Activated naive CD4-positive, alpha-beta T cell treated with Interleukin-2 at 50 U/mL for 16 hours (primary cell): ENCODE measurements at regions not wholly inside any gene's neighbourhood (a gene's known extent, or its start where the extent isn't known, plus 50 kb on each side); places are given as distances from the start of the nearest gene placed in this dataset.
"Not testable (repeated sequence)": the region's sequence is repeated elsewhere in the genome, so short reads cannot be mapped to it uniquely, and the experiment has no call there.

Source experiments
- DNase-seq: peaks from one replicate; pipeline ENCODE4 v3.0.0-alpha.2; 2020

- DNase-seq: no peak
Observed at GRCh38 chr1:166701603-166702100, 137.6 kb upstream of the POGK start.

- DNase-seq: no peak
Observed at GRCh38 chr1:166703141-166703540, 136.1 kb upstream of the POGK start.

DNA sequence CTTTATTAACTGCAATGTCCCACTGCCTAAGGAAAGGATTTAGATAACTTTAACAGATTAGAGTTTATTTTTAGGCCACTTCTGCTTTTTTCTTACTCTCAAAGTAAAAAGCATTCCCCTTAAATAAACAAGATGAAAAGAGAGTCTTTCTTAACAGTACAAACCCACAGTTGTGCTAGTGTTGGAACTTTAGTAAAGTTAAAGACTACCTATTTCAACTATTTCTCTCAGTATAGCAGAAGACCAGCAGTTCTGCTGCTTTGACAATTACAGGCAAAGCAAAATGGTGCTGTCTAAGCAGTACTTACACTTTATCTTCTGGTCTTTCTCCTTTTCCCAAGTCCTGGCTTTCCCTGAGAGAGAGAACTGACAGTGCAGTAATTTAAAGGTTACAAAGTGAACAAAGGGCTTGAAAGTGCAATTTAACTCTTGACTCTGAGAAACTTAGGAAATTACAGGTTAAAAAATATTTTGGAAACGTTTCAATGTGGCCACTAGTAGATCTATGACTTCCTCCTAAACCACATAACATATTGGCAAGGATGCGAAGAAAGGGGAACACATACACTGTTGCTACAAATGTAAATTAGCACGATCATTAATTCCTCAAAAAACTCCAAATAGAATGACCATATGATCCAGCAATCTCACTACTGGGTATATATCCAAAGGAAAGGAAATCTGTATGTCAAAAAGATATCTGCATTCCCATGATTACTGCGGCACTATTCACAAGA is 135.4 kb upstream of the POGK start:
- DNase-seq: no peak

DNA sequence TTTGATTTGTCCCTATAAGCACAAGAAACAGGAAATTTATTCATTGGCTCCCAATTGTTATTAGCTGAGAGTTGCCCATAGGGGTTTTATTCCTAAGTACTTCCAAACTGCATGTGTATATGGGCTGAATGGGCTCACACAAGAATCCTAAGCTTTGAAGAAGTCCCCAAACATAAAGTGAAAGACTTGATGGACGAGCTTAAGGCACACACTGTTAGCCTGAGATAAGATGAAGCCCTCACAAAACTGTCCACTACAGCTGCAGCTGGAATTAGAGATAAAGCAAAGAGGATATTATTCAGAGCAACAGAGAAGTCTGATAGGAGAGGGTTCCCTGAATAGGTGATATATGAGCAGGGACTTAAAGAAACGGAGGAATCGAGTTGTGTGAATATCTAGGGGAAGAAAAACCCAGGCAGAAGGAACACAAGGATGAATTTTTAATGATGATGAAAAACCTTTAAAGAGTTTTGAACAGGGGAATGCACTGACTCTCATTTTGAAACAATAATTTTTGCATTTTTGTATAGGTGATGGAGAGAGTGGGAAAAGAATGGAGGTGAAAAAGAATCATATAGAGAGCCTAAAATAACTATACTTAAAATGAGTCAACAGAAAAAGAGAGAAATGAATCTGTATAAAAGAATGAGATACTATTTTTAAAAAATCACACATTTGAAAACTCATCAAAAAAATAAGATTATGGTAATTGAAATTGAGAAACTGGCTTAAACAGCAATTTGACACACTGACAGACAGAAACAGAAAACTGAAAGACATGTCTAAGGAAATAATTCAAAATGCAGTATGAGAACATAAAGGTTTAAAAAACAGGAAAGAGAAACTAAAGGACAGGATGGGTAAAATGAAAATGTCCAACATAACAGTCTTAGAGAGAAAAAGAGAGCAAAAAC is 133.6 kb upstream of the POGK start:
- DNase-seq: no peak

GRCh38 chr1:166716620-166717019 is 122.7 kb upstream of the POGK start:
- no peak for DNase-seq

GRCh38 chr1:166721145-166721544 is 118.1 kb upstream of the POGK start:
- no peak for DNase-seq

DNA sequence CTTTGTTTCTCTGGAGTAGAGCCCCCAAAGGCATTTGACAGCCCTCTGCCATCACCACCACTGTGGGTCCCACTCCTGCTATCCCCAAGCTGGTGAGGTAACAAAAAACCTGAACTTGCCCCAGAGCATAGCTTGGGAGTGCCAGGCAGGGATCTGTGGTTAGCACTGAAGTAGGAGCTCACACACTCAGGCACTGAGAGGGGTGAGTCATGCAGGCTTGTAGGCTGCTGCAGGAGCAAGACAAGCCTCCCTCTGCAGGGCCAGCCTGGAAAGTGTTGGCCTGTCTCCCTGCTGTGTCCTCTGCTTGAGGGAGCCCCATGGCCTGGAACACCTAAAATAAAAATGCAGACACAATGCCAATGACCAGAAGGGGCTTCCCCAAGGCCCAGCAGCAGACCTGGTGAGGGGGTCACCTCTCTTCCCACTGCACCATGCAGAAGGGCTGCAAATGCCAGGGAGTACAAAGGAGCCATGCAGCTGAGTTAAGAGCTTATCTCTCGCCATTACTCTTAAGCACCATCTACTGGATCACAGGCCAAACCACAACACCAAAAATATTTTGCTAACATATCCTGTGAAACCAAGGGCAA is 108.9 kb upstream of the POGK start:
- no peak for DNase-seq

- no peak for DNase-seq
Observed at GRCh38 chr1:166738140-166738539, 101.1 kb upstream of the POGK start.

DNA sequence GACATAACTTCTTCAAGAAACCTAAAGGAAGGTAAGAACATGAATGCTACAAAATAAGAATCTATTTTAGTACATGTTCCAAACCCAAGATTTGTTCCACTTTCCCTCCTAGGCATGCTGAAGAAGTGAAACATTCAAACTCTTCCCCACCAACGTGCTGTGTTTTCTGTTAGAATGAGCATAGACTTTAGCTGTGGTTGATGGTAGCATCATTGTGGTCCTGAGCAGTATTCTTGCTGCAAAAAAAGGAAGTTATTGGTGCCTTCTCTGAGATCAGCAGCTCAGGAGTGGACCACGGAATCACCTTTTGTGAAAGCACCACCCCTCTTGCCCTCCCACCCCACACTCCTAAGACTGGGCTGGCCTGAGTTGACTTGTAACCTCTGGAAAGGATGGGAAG is 100.4 kb upstream of the POGK start:
- DNase-seq: no peak

DNA sequence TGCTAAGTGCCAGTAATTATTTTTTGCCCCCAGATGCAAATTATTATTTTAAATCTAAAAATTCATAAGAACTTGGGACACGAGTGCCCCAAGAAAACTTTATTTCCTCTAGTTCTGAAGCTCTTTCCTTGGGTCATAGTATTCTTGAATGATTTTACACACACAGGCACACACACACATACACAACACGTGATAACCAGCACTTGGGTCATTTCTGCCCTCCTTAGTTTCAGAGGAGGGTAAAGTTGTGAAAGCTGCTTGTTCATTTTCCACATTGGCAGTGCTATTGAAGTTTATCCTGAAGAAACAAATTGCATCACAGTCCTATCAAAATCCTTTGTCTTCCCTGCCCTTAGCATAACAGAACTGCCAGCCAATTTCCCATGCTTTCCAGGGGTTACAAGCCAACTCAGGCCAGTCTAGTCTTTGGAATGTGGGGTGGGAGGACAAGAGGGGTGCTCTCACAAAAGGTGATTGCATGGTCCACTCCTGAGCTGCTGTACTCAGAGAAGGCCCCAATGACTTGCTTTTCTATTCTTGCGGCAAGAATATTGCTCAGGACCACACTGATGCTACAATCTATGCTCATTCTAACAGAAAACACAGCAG is 98.5 kb upstream of the POGK start:
- no peak for DNase-seq

- no peak for DNase-seq
Observed at GRCh38 chr1:166763318-166763717, 76.0 kb upstream of the POGK start.

GRCh38 chr1:166766942-166767341 is 72.3 kb upstream of the POGK start:
- DNase-seq: no peak

GRCh38 chr1:166784646-166785045 is 54.6 kb upstream of the POGK start:
- DNase-seq: not testable (repeated sequence)

DNA sequence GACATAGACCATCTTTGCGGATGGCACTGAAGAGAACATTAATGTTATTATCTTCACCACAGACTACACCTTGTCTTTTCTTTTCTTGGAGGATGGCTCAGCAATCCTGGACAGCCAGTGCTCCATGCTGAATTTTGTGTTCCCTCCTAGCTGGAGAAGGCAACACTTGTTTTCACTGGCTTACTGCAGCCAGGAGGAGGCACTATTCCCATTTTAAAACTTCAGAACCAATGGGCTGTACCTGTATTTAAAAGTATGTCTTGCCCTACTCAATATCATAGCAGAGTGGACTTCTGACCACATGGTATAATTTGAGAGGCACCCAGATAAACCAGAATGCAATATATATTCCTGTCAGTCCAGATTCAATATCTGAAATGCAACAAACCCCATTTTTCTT is 53.3 kb upstream of the POGK start:
- DNase-seq: no peak

DNA sequence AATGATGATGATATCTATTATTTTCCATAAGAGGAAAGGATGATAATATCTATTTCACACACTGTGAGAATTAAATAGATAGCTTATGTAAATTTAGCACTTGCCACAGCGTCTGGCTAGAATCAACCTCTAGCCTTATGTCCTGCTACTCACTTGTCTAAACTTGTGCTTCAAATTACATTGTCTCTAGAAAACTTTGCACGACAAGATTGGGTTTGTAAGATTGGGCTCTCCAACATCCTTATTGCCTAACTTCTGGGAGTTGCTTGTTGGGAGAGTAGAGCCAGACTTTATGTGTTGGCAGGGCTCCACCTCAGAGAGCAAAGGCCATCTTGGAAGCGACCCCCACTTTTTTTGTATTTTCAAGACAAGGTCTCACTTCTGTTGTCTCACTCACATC is 50.0 kb upstream of the POGK start:
- DNase-seq: no peak
